ENCODE measurements at regions not wholly inside any gene's neighbourhood (a gene's known extent, or its start where the extent isn't known, plus 50 kb on each side); places are given as distances from the start of the nearest gene placed in this dataset.

- TF ChIP-seq YY1 (IDR thresholded peaks at IDR 0.05; ENCODE audit: insufficient read depth, insufficient read length) (no peak), SUZ12 (IDR thresholded peaks at IDR 0.05; ENCODE audit: extremely low read depth, insufficient read depth, insufficient read length) (no peak), ZNF274 (IDR thresholded peaks at IDR 0.05; ENCODE audit: low read depth, low read length) (no peak)
These were observed 951.3 kb downstream of the SLITRK5 start for GRCh38 chr13:88622362-88622973.
